A204.1 (cell line): ENCODE measurements at regions not wholly inside any gene's neighbourhood (a gene's known extent, or its start where the extent isn't known, plus 50 kb on each side); places are given as distances from the start of the nearest gene placed in this dataset.

ENCODE experiments used
- FAIRE-seq: peaks from 2 replicates; lab custom pipeline; 2012; peaks lifted over from hg19 to GRCh38; lab: Jason Lieb, UNC

DNA sequence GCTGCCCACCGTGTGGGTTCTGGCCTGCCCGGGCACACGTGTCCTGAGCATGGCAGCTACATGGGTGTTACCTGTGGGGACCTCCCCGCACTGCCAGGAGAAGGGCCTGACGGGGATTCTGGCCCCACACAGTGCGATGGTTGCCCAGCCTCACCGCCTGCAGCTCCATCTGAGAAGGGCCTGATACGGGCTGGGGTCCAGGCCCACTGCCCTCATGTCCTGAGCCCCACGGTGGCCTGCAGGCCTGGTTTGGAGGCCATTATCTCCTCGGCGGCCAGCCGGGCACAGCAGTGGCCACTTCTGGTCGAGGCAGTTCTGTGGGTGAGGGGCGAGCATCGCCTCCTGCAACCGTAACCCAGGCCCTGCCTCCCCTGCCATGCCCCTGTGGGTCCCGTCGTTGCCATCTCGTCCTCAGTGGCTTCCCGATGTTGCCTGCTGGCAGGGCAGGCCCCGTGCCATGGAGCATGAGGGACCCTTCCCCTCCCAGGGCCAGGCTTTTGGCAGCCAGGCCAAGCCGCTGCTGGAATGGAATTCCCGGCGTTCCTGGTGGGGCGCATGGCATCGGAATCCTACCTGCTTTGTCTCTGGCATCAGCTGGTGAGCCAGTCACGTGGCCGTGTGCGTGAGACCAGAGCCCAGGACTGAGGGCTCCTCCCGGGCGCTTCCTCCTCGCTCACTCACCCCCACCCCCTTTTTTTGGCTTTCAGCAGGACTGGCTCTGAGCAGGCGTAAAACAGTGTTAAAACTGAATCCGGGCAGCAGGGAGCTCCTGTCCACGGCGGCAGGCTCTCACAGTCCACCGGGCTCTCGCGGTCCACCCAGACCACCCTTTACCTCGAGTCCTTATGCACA lies 71.9 kb upstream of the PPARA start:
- no peak for FAIRE-seq

GRCh38 chr22:46079093-46079860 lies 71.0 kb upstream of the PPARA start:
- no peak for FAIRE-seq

GRCh38 chr22:46079861-46080821 lies 70.2 kb upstream of the PPARA start:
- peak; percentile 65 for FAIRE-seq

DNA sequence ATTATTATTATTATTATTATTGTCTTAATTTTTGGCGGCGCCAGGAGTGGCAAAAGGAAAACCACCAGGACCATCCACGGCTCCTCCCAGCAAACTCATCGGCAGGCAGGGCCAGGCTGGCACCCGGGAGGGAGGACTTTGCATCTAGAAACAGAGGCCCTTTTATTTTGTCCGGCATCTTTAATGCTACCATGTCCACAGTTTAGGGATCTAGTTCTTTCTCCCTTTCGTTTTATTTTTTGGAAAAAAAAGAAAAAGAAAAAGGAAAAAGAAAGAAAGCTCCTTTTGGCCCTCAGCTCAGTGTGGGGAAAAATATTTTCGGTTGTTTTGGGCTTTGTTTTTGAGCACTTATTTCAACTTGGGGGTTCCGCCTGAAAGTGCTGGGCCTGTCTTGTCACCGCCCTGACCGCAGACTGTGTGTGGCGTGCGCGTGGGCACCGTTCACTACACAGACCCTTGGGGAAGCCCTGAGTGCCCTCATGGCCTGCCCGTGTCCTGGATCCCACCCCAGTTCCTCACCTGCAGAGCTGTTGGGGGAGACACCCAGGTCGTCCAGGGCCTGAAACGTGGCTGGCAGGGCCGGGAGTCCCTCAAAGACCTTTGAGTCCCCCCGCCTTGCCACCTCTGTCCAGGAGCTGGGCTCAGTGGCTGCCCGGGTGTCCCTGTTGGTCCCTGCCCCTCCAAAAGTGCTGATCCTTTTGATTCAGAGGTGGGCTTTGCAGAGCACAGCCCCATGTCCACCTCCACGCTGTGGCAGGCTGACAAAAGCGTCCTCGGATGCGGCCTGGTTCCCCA lies 69.1 kb upstream of the PPARA start:
- FAIRE-seq, result no peak

DNA sequence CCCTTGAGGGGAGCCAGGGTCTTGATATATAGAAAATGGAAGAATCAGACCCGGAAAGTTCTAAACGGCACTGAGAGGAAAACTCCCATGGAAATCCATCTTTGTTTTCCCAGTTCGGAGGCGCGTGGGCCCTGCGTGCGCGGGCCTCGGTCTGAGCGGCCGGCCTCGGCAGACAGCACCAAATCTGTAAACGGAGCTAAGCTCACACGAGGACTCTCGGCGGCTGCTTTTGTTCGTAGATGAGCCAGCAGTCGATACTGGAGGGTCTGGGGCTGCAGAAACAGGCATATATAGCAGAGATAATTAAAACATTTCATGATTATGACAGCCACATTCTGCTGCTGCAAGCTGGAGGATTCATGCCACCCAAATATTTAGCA lies 68.5 kb upstream of the PPARA start:
- no peak for FAIRE-seq

DNA sequence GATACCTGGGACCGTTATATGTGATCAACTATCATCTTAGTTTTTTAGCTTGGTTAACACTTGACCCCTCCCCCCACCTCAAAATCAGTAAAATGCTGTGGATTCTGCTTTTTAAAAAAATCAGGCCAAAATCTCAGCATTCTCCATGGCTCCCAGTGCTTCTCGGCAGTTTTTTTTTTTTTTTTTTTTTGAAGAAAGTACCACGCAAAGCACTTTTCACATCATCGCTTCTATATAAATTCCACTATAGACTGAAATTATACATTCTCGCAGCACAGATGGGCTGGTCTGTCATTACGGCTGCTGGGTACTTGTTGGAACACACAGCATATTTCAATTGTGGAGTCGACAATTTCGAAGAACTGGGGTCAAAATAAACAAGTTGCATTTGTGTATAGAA lies 67.7 kb upstream of the PPARA start:
- no peak for FAIRE-seq

- FAIRE-seq, result no peak
Observed at GRCh38 chr22:46083383-46084350, 66.7 kb upstream of the PPARA start.

DNA sequence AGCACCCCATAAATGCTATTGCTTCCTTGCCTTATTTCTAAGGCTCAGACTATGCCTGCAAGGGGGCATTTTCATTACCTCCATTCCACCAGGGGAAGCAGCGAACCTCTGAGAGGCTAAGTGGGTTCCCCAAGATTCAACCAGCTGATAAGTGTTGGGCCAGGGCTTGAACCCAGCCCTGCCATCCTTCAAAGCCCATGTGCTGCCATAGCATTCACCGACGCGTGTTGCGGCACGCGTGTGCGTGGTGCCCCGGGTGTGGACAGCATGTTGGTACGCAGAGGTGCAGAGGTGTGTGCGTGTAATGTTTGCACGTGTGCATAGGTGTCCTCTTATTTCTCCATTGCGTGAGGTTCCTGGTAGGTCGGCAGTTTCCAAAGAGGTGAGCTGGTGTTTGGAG lies 66.0 kb upstream of the PPARA start:
- FAIRE-seq, result no peak

DNA sequence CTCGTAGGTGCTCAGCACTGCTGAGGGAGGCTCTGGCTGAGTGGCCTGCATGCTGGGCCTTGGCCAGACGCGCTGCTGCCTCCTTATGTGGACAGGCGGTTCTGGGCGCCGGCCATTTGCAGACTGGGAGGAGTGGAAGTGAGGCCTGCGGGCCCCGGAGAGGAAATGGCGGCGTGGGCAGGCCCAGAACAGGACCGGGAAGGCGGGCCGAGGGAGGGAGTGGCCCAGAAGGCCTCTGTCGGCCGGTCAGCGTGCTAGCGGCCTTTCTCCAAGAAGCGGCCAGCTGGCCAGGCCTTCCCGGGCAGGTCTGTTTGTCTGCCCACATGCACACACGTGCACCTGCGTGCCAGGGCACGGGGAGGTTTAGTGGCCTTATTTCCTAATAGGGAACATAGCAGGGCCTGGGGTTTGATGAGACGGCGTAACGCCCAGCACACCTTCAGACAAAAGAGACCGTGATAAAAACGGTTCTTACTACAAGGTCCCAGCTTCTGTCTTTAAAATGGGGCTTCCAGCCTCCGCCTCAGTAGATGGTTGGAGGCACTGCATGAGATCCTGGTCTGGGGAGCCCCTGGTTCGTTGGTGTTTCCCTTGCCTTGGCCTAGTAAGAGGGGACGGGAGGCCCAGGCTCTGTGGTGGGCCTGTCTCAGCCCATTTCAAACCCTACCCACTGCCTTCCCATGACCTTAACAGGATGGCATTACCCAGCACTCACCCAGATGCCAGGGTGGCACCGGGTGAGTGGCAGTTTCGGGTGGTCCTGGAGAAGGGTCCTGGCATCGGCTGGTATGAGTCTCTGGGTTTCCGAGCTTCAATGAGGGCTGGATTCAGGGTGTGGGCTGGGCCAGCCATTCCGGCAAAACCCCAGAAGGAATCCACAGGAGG lies 65.1 kb upstream of the PPARA start:
- no peak for FAIRE-seq

GRCh38 chr22:46085828-46086576 lies 64.3 kb upstream of the PPARA start:
- FAIRE-seq, result no peak

DNA sequence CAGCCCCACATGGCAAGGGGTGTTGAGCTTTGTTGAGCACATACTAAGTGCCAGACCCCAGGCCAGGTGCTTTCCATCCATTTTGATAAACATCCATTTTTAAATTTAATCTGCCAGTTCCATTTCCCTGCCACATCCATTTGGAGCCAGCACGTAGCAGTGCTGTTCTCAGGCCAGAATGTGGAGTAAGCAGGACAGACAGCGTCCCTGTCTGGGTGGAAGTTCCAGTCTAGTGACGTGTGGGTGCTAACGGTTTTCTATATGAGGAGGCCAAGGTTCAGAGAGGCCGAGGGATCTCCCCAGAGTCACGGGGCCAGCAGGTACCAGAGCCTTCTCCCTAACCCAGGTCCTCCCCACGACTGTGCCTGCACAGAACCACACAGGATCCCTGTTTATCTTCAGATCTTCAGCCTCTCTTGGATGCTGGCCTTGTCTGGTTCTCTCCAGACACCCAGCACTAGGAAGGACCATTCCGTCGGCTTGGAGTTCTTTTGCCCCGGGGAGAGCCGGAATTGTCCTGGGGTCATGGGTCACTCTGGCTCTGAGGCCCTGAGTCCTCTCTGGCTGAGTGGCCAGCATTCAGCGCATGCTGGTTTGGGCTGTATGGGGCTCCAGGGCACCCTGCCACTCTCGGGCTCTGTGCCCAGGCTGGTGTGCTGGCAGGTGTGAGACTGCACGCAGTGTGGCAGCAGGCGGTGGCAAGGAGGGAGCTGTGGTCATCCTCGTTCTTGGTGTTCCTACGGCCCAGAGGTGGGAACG lies 63.6 kb upstream of the PPARA start:
- no peak for FAIRE-seq

GRCh38 chr22:46087336-46087690 lies 63.0 kb upstream of the PPARA start:
- FAIRE-seq, result no peak

GRCh38 chr22:46087816-46088277 lies 62.5 kb upstream of the PPARA start:
- FAIRE-seq, result no peak

GRCh38 chr22:46088541-46089311 lies 61.6 kb upstream of the PPARA start:
- no peak for FAIRE-seq

- no peak for FAIRE-seq
Observed at GRCh38 chr22:46089426-46090035, 60.8 kb upstream of the PPARA start.

DNA sequence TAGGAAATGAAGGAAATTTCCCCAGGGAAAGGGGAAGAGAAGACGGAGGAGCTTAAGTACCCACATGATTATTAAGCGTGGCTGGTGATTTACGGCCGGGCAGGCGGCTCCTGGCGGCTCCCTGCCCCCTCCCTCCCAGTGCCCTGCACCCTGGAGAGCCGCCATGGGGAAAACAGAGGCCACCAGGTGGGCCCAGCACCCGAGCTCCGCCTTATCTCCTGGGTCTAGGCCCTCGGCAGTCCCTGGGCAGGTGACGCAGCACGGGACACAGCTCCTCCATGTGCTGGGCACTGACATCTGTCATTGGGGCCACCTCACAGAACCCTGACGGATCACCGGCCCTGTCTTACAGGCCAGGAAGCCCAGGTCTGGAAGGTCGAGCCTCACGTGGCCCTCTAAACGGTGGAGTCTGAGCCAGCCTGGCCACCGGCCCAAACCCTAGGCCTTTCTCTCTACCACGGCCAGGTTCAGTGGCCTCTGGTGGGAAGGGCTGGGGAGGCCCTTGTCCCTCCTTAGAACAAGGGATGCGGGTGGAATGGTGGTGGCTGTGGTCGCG lies 60.2 kb upstream of the PPARA start:
- FAIRE-seq, result no peak
